HG02885 (cell line): ENCODE measurements at regions not wholly inside any gene's neighbourhood (a gene's known extent, or its start where the extent isn't known, plus 50 kb on each side); places are given as distances from the start of the nearest gene placed in this dataset.
"Not testable (repeated sequence)": the region's sequence is repeated elsewhere in the genome, so short reads cannot be mapped to it uniquely, and the experiment has no call there.

Source experiments
- ATAC-seq: cut with Tn5 transposase; IDR thresholded peaks from one replicate; pipeline ENCODE4 v1.9.1; 2021; ENCODE audit warnings: mild to moderate bottlenecking; ENCODE audit not compliant: unreplicated experiment, poor library complexity

DNA sequence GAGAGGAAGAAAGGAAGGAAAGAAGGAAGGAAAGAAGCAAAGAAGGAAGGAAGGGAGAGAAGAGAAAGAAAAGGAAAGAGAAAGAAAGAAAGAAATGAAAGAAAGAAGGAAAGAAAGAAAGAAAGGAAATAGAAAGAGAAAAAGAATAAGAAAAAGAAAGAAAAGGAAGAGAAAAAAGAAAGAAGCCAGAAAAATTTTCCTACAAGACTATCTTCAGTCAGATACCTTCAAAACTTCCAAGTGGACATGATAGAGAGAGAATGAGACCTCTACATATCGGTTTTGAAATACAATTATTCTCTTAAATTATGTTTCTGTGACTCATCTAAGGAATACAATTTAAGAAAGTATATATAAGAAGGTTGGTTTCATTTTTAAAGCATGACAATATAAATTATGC, 1369.0 kb downstream of the ZPLD1 start:
- ATAC-seq = no peak

DNA sequence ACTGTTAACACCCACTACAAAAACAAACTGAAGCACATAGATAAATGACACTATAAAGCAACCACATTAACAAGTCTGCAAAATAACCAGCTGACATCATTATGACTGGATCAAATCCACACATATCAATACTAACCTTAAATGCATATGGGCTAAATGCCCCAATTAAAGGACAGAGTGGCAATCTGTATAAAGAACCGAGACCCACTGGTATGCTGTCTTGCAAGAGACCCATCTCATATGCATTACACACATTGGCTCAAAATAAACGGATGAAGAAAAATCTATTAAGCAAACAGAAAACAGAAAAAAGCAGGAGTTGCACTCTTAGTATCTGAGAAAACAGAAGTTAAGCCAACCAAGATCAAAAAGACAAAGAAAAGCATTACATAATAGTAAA, 1375.4 kb downstream of the ZPLD1 start:
- ATAC-seq = no peak

DNA sequence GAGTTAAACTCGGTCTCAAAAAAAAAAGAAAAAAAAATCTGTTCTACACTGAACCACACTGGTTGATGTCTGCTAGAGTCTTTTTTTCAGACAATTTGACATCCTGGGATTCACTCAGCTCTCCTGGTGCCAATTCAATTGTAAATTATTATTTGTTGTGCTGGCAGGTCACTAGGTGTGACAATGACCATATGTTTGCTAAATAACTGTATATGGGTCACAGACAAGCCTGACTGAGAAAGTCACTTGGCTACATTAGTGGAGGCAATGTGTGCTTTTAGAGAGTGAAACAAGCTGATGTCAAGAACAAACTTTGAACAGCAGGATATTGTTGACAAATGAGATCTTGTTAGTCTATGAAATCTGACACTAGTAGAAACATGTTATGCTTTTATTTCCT, 1379.1 kb downstream of the ZPLD1 start:
- no peak for ATAC-seq

DNA sequence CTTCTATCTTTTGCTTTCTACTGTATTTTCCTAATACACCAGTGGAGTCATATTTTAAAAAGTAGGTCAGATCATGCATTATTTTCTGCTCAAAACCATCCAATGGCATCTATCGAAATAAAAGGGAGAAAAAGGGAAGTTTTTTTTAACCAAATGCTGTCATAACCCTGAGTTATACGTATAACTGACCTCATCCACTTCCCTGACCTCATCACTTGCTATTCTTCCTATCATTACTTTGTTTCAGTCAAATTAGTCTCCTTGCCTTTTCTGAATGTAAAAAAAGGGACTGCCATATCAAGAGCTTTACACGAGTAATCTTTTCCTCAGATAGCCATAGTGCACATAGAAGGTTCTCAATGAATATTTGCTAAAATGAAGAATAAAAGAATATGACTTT, 1383.6 kb downstream of the ZPLD1 start:
- no peak for ATAC-seq

DNA sequence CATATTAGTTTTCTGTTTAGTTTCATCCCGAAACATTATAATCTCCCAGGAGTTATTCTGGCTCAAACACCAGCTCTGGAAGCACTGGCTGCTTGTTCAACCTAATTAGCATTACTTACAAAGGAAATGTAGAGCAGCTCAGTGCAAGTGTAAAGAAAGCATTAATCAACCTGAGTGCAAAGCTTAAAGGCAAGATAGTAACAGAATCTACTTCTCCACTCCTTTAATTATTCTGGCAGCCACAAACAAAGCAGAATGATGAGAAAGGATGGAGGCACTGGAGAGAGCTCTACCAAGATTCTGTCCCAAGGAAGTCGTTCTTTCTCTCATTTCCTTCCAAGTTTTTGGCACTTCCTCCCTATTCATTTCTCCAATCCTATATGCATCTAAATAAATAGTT, 1384.0 kb downstream of the ZPLD1 start:
- ATAC-seq = no peak

DNA sequence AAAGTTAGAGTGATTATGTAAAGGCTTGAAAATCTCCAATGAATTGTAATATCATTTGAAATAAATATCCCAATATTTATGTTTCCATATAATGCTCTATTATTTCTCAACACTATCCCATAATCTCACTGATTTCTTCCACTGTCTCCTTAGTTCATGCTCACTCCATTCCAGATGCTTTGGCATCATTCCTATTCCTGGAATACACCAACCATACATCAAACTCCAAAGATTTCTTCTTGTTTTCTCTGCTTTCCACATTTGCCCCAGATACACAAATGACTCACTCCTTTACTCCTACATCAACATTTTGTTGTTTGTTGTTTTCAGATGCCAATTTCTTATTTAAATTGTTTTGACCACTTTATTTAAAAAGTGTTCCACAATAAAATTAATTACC, 1390.8 kb downstream of the ZPLD1 start:
- no peak for ATAC-seq

DNA sequence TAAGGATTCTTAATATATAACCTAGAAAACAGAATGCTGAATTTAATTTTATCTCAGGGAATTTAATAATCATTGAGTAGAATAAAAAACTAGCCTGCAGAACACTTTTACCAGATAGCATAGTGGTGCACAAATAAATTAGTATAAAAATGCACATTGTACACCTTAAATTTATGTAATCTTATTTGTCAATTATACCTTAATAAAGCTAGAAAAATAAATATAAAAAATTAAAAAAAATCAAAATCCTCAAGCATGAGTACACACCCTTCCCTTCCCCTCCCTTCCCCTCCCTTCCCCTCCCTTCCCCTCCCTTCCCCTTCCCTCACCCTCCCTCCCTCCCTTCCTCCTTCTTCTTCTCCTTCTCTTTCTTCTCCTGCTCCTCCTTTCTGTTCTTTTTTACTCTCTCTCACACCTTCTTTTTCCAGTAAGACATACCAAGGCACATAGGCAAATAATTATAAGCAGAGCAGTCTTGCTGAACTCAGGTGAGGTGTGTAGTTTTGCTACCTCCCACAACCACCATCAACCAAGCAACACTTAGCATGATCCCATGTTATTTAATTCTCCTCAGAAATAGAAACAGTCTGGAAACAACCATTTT, 1395.0 kb downstream of the ZPLD1 start:
- no peak for ATAC-seq

DNA sequence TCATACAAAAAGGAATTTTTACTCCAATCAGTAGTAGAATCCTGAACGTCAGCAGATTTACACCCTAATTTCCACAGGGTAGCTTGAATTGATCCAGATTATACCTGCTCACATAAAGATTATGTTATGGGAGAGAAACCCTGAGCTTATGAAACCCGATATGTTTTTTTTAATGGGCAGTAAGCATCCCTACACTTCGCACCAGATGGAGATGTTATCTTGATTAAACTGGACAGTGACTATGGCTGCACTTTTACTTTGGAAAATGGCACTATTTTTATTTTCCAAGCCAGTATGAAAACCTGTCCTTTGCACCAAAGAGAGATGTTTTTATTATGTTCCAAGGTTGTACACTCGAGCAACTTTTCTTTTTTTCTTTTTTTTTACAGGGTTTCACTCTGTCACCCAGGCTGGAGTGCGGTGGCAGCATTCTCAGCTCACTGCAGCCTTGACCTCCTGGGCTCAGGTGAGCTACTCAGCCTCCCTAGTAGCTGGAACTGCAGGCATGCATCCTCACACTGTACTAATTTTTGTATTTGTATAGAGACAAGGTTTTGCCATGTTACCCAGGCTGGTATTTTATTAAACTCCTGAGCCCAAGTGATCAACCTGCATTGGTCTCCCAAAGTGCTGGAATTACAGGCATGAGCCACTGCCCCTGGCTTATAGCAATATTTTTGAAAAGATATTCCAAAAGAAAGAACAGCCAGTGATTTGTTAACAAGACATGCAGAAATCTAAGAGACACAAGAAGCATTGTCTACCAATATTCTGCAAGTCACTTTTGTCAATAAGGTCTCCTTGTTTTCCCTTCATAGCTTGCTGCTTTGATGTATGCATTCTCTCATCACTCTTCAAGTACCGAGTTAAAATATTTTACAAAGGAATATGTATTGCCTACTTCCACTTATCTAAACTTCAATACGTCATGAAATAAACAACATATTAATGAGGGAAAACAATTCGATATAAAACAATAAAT, 1412.6 kb downstream of the ZPLD1 start:
- ATAC-seq = no peak

DNA sequence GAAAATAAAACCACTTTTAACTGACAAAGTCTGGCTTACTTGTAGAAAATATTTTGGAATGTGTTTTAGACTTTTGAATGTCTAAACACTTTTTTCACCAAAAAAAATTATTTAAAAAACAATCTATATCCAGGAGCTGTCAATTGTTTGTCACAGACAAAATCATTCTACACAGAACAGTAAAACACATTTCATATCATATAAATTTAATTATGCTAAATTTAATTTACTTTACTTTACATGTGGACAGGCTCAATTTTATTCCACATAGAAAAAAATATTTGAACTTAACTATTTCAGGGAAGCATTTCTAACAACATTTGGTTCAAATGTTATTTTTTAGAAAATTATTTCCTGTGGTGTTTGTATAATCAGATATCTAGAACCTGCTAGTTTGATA, 1417.0 kb downstream of the ZPLD1 start:
- no peak for ATAC-seq

DNA sequence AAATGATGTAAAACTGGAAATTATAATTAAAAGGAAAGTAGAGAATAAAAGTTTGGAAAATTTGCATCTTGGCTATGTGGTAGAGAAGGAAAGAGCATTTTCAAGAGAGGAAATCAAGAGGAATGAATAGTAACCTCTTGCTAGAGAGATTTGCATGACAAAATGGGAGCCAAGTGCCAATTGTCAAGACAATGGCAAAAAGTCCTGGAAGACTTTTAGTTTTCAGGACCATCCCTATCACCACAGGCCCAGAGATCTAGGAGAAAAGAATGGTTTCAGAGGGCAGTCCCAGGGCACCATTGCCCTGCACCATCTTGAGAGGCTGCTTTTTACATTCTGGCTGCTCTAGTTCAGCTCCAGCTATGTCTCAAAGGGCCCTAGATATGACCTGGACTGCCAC, 1427.6 kb downstream of the ZPLD1 start:
- ATAC-seq = no peak

DNA sequence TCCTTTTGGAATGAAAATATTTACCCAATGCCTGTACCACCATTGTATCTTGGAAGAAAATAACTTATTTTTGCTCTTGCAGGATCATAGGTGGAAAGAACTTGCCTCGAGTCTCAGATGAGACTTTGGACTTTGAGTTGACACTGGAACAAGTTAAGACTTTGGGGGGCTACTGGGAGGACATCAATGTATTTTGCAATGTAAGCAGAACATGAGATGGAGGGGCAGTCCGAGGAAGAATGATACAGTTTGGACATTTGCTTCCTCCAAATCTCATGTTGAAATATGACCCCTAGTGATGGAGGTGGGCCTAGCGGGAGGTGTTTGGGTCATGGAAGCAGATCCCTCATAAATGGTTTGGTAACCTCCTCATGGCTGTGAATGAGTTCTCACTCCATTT, 1428.6 kb downstream of the ZPLD1 start:
- ATAC-seq = no peak

DNA sequence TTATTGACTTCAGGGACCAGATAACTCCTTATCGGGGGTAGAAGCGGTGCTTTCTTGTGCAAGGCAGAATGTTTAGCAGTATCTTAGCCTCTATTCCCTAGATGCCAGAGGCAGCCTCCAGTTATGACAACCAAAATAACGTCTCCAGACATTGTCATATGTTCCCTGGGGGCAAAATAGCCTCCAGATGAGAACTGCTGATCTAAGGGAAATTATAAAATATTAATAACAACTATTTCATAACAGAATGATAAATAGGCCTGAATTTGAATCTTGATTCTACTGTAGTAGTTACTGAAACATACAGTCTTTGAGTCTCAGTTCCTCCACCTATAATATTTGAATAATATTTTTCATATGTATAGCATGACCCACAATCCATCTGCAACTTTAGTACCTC, 1431.3 kb downstream of the ZPLD1 start:
- no peak for ATAC-seq

DNA sequence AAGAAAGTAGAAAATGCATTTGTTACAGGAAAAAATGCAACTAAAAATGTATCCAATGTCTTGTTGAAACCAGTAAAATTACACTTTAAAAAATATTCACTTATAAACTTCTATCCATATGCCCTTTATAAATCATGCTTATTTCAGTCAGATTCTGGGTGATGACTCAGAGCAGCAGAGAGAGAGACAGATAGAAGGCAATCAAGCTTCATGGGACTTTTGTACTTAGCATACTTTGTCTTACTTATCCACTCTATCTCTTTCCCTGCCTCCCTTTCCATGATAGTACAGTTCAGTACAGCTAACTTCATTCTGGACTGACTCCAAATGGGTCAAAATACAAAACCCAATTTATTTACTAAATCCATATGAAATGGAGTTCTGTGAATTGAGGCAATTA, 1438.2 kb downstream of the ZPLD1 start:
- no peak for ATAC-seq

DNA sequence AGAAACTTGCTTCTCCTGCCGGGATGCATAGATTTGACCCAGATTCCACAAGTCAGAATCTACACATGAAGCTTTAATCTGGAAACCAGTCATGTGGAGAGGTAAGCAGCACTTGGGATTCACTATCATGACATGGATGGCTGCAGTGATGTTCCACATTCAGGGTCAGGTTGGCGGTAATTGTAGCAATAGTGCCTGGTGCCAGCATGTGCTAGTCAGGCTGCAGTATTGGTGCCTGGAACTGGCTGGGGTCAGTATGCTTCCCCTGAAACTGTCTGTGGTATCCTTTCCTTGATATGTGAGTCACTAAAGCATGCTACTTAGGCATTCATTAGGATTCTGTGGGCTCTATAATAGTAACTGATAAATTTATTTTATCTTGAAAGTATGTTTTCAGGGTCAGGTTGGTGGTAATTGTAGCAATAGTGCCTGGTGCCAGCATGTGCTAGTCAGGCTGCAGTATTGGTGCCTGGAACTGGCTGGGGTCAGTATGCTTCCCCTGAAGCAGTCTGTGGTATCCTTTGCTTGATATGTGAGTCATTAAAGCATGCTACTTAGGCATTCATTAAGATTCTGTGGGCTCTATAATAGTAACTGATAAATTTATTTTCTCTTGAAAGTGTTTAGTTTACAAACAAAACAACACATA, 1439.2 kb downstream of the ZPLD1 start:
- ATAC-seq = no peak

DNA sequence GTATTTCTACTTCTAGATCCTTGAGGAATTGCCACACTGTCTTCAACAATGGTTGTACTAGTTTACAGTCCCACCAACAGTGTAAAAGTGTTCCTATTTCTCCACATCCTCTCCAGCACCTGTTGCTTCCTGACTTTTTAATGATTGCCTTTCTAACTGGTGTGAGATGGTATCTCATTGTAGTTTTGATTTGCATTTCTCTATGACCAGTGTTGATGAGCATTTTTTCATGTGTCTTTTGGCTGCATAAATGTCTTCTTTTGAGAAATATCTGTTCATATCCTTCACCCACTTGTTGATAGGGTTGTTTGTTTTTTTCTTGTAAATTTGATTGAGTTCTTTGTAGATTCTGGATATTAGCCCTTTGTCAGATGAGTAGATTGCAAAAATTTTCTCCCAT, 1447.0 kb downstream of the ZPLD1 start:
- ATAC-seq = not testable (repeated sequence)

DNA sequence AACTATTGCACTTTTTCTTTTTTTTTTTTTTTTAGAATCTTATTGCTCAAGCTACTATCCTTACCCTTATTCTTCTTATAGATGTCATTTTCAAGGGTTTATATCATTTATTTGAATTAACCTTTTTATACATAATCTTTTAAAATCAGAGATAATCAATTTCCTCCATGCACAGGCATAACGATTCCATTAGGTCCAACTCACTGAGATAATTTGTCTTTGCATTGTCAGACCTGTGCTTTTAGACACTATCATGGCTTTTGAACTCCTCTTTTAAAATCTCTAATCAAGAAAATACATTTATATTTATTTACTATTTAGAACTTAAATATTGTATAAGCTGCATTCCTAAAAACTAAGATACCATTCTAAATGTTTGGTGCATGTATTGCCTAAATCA, 1454.9 kb downstream of the ZPLD1 start:
- ATAC-seq = no peak

DNA sequence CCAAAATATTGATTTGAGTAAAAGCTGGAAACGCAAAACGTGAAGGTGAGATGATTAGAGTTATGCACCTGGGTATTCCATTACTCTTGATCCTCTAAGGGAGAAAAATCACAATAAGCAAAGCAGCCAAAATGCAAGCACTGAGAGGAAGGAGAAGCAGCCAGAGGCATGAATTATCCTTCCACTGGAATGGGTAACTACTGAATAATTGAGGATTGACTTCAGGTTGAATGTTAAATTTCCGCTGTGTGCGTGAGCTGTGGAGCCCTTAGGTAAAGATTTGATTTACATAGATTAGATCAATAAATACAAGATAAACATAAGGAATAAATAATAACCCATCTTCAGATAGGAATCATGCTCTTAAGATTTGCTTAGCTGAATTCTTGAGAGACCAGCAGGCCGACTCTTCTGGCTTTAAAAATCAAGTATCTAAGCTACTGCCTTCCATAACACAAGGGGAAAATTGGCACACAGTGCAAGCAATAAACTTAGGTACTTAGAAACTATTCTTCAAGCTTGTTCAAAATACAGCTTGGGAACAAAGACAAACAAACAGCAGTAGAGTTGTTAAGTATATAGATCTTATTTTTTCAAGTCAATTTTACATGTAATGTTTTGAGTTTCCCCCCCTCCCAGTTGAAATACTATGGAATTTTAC, 1459.5 kb downstream of the ZPLD1 start:
- no peak for ATAC-seq

DNA sequence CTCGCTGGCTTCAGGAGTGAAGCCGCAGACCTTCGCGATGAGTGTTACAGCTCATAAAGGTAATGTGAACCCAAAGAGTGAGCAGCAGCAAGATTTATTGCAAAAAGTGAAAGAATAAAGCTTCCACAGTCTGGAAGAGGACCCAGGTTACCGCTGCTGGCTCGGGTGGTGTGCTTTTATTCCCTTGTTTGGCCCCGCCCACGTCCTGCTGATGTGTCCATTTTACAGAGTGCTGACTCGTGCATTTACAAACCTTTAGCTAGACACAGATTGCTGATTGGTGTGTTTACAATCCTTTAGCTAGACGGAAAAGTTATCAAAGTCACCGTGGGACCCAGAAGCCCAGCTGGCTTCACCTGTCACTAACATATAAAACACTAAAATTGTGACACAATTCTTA, 1464.5 kb downstream of the ZPLD1 start:
- ATAC-seq = no peak

DNA sequence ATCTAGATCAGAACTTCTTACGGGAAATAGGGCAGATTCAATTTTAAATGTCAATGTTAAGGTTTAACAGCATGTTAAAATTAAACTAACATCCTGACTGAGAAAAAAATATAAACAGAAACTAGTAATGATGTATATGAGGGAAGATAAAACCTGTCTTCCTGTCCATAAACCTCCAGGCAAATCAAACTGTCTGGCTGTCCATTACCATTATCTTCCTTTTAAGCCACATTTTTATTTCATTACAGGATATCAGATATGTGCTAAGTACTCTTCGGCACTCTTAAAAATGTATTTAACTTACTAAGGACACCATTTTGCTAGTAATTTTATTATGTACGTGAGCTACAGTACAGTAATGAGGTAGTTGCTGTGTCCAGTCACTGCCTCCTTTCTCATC, 1461.7 kb upstream of the ALCAM start:
- ATAC-seq = no peak

DNA sequence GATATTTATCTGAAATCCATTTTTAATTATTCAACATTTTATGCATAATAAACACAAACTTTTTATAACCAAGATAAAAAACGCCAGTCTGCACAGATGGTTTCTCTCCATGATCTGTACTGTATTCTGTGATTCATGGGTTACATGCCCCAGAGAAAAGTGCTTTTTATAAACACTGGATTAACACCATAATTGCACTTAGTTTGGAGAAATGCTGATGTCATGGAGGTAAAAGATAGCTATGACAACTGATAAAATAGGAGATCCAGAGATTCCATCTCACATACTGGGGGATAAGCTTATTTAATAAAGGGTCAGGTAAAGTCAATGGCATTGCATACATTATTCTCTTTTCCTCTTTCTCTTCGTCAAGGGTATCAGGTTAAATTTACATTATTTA, 1460.4 kb upstream of the ALCAM start:
- no peak for ATAC-seq

DNA sequence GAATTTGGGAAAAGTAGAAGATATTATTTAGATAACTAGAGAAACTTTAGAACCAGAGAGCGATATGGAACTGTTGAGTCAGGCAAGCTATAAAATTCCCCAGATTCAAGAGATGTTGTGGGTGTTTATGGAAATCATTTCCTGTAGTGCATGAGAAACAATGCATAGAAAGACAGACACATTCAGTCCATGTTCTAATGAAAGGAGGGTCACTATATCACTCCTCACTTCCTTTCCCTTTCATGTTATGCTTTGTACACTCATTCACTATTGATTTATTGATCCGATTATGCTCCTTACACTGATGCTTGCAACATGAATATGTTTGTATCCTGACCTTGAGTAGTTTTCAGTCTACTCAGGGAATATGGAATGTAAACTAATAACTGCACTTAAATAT, 1459.9 kb upstream of the ALCAM start:
- ATAC-seq = no peak
